DOHH2 (cell line): ENCODE measurements at regions not wholly inside any gene's neighbourhood (a gene's known extent, or its start where the extent isn't known, plus 50 kb on each side); places are given as distances from the start of the nearest gene placed in this dataset.

ENCODE experiments used
- H3F3A ChIP-seq: fragments of 200-600 bp; sonication (generic), shearing (Covaris generic); 2 replicates; pipeline ENCODE4 v1.6.0; 2016; ENCODE audit warnings: antibody characterized with exemption, mild to moderate bottlenecking; ENCODE audit not compliant: control insufficient read depth, insufficient read depth
- H3K27ac ChIP-seq: fragments of 200-600 bp; sonication (generic); 2 replicates; pipeline ENCODE4 v1.5.1; 2014; ENCODE audit warnings: low read depth, mild to moderate bottlenecking, low read length, moderate library complexity
- H3K27me3 ChIP-seq: fragments of 200-600 bp; sonication (generic); 2 replicates; pipeline ENCODE4 v1.6.1; 2014; ENCODE audit warnings: mild to moderate bottlenecking, low read length, mixed read lengths; ENCODE audit not compliant: control insufficient read depth
- H3K36me3 ChIP-seq: fragments of 200-600 bp; sonication (generic); 2 replicates; pipeline ENCODE4 v1.6.1; 2014; ENCODE audit warnings: mild to moderate bottlenecking, low read length, moderate library complexity, mixed read lengths; ENCODE audit not compliant: control insufficient read depth
- H3K4me1 ChIP-seq: fragments of 200-600 bp; sonication (generic); 2 replicates; pipeline ENCODE4 v1.6.1; 2014; ENCODE audit warnings: mild to moderate bottlenecking, low read length, mixed read lengths; ENCODE audit not compliant: control insufficient read depth
- H3K4me2 ChIP-seq: fragments of 200-600 bp; sonication (generic); 2 replicates; pipeline ENCODE4 v1.6.0; 2014; ENCODE audit warnings: mild to moderate bottlenecking, low read length, moderate library complexity
- H3K4me3 ChIP-seq: fragments of 200-600 bp; sonication (generic); 2 replicates; pipeline ENCODE4 v1.5.1; 2014; ENCODE audit warnings: mild to moderate bottlenecking, low read length, mixed read lengths
- H3K79me2 ChIP-seq: fragments of 200-600 bp; sonication (generic); 2 replicates; pipeline ENCODE4 v1.6.1; 2014; ENCODE audit warnings: mild to moderate bottlenecking, low read length, mixed read lengths; ENCODE audit not compliant: control insufficient read depth
- H3K9me2 ChIP-seq: fragments of 200-600 bp; sonication (generic); replicated peaks from 2 replicates; pipeline ENCODE4 v1.6.1; 2014; ENCODE audit warnings: mild to moderate bottlenecking, low read length, mixed read lengths; ENCODE audit not compliant: control insufficient read depth
- H3K9me3 ChIP-seq: fragments of 200-600 bp; sonication (generic); 2 replicates; pipeline ENCODE4 v1.6.1; 2014; ENCODE audit warnings: antibody characterized with exemption, low read length, mixed read lengths; ENCODE audit not compliant: control insufficient read depth, insufficient read depth
- H4K20me1 ChIP-seq: fragments of 200-600 bp; sonication (generic); 2 replicates; pipeline ENCODE4 v1.6.0; 2014; ENCODE audit warnings: low read depth, mild to moderate bottlenecking, antibody characterized with exemption, low read length, moderate library complexity; ENCODE audit not compliant: control insufficient read depth, insufficient read depth
- EZH2phosphoT487 ChIP-seq: fragments of 200-600 bp; sonication (generic); IDR thresholded peaks from 2 replicates; pipeline ENCODE4 v1.6.1; 2017; ENCODE audit warnings: borderline replicate concordance, mild to moderate bottlenecking, antibody characterized with exemption, low read length, moderate library complexity, mixed read lengths
- TF ChIP-seq, protein P1 (sequence below): fragments of 200-600 bp; sonication (generic); IDR thresholded peaks from one replicate; pipeline ENCODE4 v1.5.1; 2014; ENCODE audit warnings: antibody characterized with exemption, mild to moderate bottlenecking, low read depth, low read length; ENCODE audit not compliant: poor library complexity, severe bottlenecking

DNA sequence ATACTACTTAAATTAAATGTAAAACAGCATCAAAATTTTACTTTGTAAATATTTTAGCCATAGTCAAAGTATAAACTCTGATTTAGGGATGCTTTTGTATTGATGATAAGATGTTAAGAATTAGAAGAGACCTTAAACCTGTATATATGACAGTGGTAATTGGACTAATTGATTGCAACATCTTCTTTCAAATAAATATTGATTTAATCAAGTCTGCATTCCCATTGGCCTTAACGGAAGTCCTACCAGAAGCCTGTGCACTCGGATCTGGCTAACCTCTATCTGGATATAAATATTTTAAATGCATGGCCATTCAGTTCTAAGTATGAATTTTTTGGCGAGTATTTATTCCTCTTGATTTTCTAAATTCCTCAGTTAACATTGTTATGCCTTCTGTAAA, 856.1 kb downstream of the USP25 start:
- Histone ChIP-seq H3K36me3 (no peaks in the 10 kb centered on the region), H3K27me3 (no peaks in the 10 kb centered on the region), H3K79me2 (no peaks in the 10 kb centered on the region), H3F3A (no peaks in the 10 kb centered on the region), H3K27ac (no peak overlapping the region), H3K9me2 (no peaks in the 10 kb centered on the region), H4K20me1 (no peaks in the 10 kb centered on the region), H3K9me3 (no peaks in the 10 kb centered on the region), H3K4me2 (no peak overlapping the region), H3K4me1 (no peaks in the 10 kb centered on the region), H3K4me3 (no peak overlapping the region)
- TF ChIP-seq, protein P1, sequence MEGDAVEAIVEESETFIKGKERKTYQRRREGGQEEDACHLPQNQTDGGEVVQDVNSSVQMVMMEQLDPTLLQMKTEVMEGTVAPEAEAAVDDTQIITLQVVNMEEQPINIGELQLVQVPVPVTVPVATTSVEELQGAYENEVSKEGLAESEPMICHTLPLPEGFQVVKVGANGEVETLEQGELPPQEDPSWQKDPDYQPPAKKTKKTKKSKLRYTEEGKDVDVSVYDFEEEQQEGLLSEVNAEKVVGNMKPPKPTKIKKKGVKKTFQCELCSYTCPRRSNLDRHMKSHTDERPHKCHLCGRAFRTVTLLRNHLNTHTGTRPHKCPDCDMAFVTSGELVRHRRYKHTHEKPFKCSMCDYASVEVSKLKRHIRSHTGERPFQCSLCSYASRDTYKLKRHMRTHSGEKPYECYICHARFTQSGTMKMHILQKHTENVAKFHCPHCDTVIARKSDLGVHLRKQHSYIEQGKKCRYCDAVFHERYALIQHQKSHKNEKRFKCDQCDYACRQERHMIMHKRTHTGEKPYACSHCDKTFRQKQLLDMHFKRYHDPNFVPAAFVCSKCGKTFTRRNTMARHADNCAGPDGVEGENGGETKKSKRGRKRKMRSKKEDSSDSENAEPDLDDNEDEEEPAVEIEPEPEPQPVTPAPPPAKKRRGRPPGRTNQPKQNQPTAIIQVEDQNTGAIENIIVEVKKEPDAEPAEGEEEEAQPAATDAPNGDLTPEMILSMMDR, result no peak
- TF ChIP-seq EZH2phosphoT487, result no peak

DNA sequence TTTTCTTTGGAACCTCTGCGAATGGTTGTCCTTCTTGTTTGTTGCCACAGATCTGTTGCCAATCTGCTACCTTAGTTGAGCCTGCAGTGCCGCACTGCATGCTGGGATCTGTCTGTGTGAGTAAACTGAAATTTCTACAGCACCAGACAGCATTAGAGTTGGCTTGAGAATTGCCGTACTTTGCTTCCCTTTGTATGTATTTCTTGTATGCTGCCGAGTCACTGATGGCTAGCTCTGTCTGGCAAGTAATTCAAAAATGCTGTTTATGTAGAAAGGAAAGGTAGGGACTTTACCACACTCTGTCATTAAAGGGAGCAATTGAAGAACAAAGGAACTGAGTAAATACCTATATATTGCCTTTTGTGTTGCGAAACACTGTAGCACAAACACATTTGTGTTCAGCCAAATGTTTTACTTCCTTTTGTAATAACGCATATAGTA, 857.4 kb downstream of the USP25 start:
- no peaks in the 10 kb centered on the region for H4K20me1 ChIP-seq
- TF ChIP-seq, protein P1, result no peak
- no peak for TF ChIP-seq EZH2phosphoT487
- H3F3A ChIP-seq, result no peaks in the 10 kb centered on the region
- H3K27ac ChIP-seq, result no peak overlapping the region
- H3K4me2 ChIP-seq, result no peak overlapping the region
- H3K4me3 ChIP-seq, result no peak overlapping the region
- no peaks in the 10 kb centered on the region for H3K9me3 ChIP-seq
- H3K79me2 ChIP-seq, result no peaks in the 10 kb centered on the region
- no peaks in the 10 kb centered on the region for H3K9me2 ChIP-seq
- no peaks in the 10 kb centered on the region for H3K4me1 ChIP-seq
- no peaks in the 10 kb centered on the region for H3K27me3 ChIP-seq
- H3K36me3 ChIP-seq, result no peaks in the 10 kb centered on the region

DNA sequence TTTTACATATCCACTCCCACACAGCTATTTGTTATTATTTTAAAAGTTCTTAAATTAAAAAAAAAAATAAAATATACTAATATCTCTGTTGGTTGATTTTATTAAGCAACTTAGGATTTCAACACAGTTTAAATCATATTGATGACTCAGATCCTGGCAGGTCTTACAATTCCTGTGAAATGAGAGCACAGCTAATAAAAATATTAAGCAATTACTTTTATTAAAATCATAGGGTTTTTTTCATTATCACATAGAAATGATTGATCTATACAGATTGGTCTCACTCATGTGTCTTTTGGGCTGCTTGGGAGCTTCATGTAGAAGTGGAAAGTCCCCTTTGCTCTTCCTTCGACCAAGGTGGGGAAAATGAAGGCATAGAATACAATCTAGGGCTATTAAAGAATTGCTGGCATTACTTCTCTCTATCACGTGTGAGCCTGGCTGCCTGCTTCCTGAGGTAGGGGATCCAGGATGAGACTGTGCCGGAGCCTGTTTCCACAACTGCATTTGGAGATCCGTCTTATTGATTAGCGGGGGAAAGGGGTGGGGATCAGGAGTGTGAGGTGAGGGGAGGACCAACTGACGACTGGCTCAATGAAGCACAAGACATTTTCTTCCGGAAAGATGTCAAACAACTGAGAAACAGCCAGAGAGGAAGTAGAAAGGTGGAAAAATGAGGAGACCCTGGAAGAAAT, 858.0 kb downstream of the USP25 start:
- Histone ChIP-seq H4K20me1 (no peaks in the 10 kb centered on the region), H3K27ac (no peak overlapping the region), H3F3A (no peaks in the 10 kb centered on the region), H3K36me3 (no peaks in the 10 kb centered on the region), H3K4me2 (no peak overlapping the region), H3K27me3 (no peaks in the 10 kb centered on the region), H3K4me3 (no peak overlapping the region), H3K9me2 (no peaks in the 10 kb centered on the region), H3K9me3 (no peaks in the 10 kb centered on the region), H3K79me2 (no peaks in the 10 kb centered on the region), H3K4me1 (no peaks in the 10 kb centered on the region)
- TF ChIP-seq, protein P1, result no peak
- no peak for TF ChIP-seq EZH2phosphoT487
